GM21825 (cell line): ENCODE measurements at regions not wholly inside any gene's neighbourhood (a gene's known extent, or its start where the extent isn't known, plus 50 kb on each side); places are given as distances from the start of the nearest gene placed in this dataset.
"Not testable (repeated sequence)": the region's sequence is repeated elsewhere in the genome, so short reads cannot be mapped to it uniquely, and the experiment has no call there.

Experiments
- ATAC-seq: cut with Tn5 transposase; IDR thresholded peaks from one replicate; pipeline ENCODE4 v1.9.1; 2021; ENCODE audit warnings: mild to moderate bottlenecking, moderate library complexity; ENCODE audit not compliant: unreplicated experiment

- ATAC-seq, result no peak
Measured at GRCh38 chr3:176097027-176097426, 1100.3 kb downstream of the TBL1XR1 start.

GRCh38 chr3:176093892-176094291 is 1103.4 kb downstream of the TBL1XR1 start:
- ATAC-seq, result not testable (repeated sequence)

GRCh38 chr3:176090727-176091126 is 1106.6 kb downstream of the TBL1XR1 start:
- ATAC-seq, result no peak

GRCh38 chr3:176088962-176089383 is 1108.3 kb downstream of the TBL1XR1 start:
- no peak for ATAC-seq

- ATAC-seq, result no peak
Measured at GRCh38 chr3:176087066-176087697, 1110.1 kb downstream of the TBL1XR1 start.

GRCh38 chr3:176079785-176080184 is 1117.5 kb downstream of the TBL1XR1 start:
- no peak for ATAC-seq

GRCh38 chr3:176078906-176079305 is 1118.4 kb downstream of the TBL1XR1 start:
- no peak for ATAC-seq

GRCh38 chr3:176075491-176075890 is 1121.8 kb downstream of the TBL1XR1 start:
- no peak for ATAC-seq

- no peak for ATAC-seq
Measured at GRCh38 chr3:176075046-176075445, 1122.2 kb downstream of the TBL1XR1 start.

- no peak for ATAC-seq
Measured at GRCh38 chr3:176074096-176074495, 1123.2 kb downstream of the TBL1XR1 start.

- ATAC-seq, result no peak
Measured at GRCh38 chr3:176071943-176072342, 1125.3 kb downstream of the TBL1XR1 start.

GRCh38 chr3:176068750-176069149 is 1128.5 kb downstream of the TBL1XR1 start:
- ATAC-seq, result no peak

- ATAC-seq, result no peak
Measured at GRCh38 chr3:176058856-176059255, 1138.4 kb downstream of the TBL1XR1 start.

GRCh38 chr3:176055836-176056235 is 1141.4 kb downstream of the TBL1XR1 start:
- ATAC-seq, result no peak

- ATAC-seq, result no peak
Measured at GRCh38 chr3:176051766-176052165, 1145.5 kb downstream of the TBL1XR1 start.

GRCh38 chr3:176046703-176047102 is 1150.6 kb downstream of the TBL1XR1 start:
- ATAC-seq, result no peak

GRCh38 chr3:176041812-176042211 is 1155.5 kb downstream of the TBL1XR1 start:
- no peak for ATAC-seq

GRCh38 chr3:176041185-176041584 is 1156.1 kb downstream of the TBL1XR1 start:
- ATAC-seq, result no peak

GRCh38 chr3:176037636-176038035 is 1159.6 kb downstream of the TBL1XR1 start:
- ATAC-seq, result no peak

GRCh38 chr3:176032043-176032442 is 1165.2 kb downstream of the TBL1XR1 start:
- ATAC-seq, result no peak

GRCh38 chr3:176016203-176016602 is 1157.1 kb downstream of the NAALADL2 start:
- not testable (repeated sequence) for ATAC-seq

GRCh38 chr3:176015228-176015627 is 1156.1 kb downstream of the NAALADL2 start:
- ATAC-seq, result not testable (repeated sequence)

GRCh38 chr3:176009256-176009655 is 1150.1 kb downstream of the NAALADL2 start:
- ATAC-seq, result no peak
